OCI-LY7 (cell line): ENCODE measurements at regions not wholly inside any gene's neighbourhood (a gene's known extent, or its start where the extent isn't known, plus 50 kb on each side); places are given as distances from the start of the nearest gene placed in this dataset.

Source experiments
- BruUV-seq: library from RNA; stranded (reverse); fragments of 400-500 nt; replicated peaks from 2 replicates; lab custom pipeline; 2021; lab: Mats Ljungman, UMichigan
- CTCF ChIA-PET: fragments of 300-600 bp; sonication (Branson Sonifier 250); formaldehyde crosslinking; loops from one replicate; lab custom pipeline; 2022; ENCODE audit warnings: antibody characterized with exemption; ENCODE audit not compliant: unreplicated experiment; lab: Charles Lee
- POLR2A ChIA-PET: fragments of 300-600 bp; sonication (Branson Sonifier 250); formaldehyde crosslinking; loops from one replicate; lab custom pipeline; 2022; ENCODE audit warnings: antibody characterized with exemption; lab: Charles Lee
- DNase-seq: peaks from one replicate; pipeline ENCODE4 v3.0.0-alpha.2; 2015; ENCODE audit warnings: low spot score
- H2AFZ ChIP-seq: fragments of 200-600 bp; sonication (generic), shearing (Covaris generic); 2 replicates; pipeline ENCODE4 v1.6.1; 2014; ENCODE audit warnings: mild to moderate bottlenecking, antibody characterized with exemption, low read length, moderate library complexity
- H3K27ac ChIP-seq: fragments of 200-600 bp; sonication (generic); 2 replicates; pipeline ENCODE4 v1.5.1; 2014; ENCODE audit warnings: mixed run types, low read depth, mild to moderate bottlenecking, moderate library complexity, low read length, inconsistent platforms; ENCODE audit not compliant: poor library complexity, severe bottlenecking
- H3K36me3 ChIP-seq: fragments of 200-600 bp; sonication (generic); 2 replicates; pipeline ENCODE4 v1.6.1; 2014; ENCODE audit warnings: mild to moderate bottlenecking, antibody characterized with exemption, low read length, moderate library complexity, mixed read lengths; ENCODE audit not compliant: insufficient read depth
- H3K4me1 ChIP-seq: fragments of 200-600 bp; sonication (generic); 2 replicates; pipeline ENCODE4 v1.5.1; 2014; ENCODE audit warnings: mild to moderate bottlenecking, low read length; ENCODE audit not compliant: insufficient read depth, poor library complexity, severe bottlenecking
- H3K4me2 ChIP-seq: fragments of 200-600 bp; sonication (generic); 2 replicates; pipeline ENCODE4 v1.6.1; 2014; ENCODE audit warnings: mild to moderate bottlenecking, low read length
- H3K4me3 ChIP-seq: fragments of 200-600 bp; sonication (generic); 2 replicates; pipeline ENCODE4 v1.5.1; 2014; ENCODE audit warnings: mild to moderate bottlenecking, low read depth, low read length; ENCODE audit not compliant: poor library complexity, severe bottlenecking
- H3K79me2 ChIP-seq: fragments of 200-600 bp; sonication (generic); 2 replicates; pipeline ENCODE4 v1.6.1; 2016; ENCODE audit warnings: low read depth, mild to moderate bottlenecking, low read length, moderate library complexity, mixed read lengths; ENCODE audit not compliant: insufficient read depth
- H3K9me2 ChIP-seq: fragments of 200-600 bp; sonication (generic); 2 replicates; pipeline ENCODE4 v1.6.1; 2016; ENCODE audit warnings: mild to moderate bottlenecking, low read length, mixed read lengths; ENCODE audit not compliant: insufficient read depth
- H3K9me3 ChIP-seq: fragments of 200-600 bp; sonication (generic); 2 replicates; pipeline ENCODE4 v1.6.1; 2014; ENCODE audit warnings: mild to moderate bottlenecking, mixed run types, low read length, mixed read lengths
- H4K20me1 ChIP-seq: fragments of 200-600 bp; sonication (generic); 2 replicates; pipeline ENCODE4 v1.6.1; 2014; ENCODE audit warnings: mild to moderate bottlenecking, antibody characterized with exemption, low read length, moderate library complexity, mixed read lengths; ENCODE audit not compliant: insufficient read depth
- EZH2phosphoT487 ChIP-seq: fragments of 200-600 bp; sonication (generic); IDR thresholded peaks from 2 replicates; pipeline ENCODE4 v1.6.1; 2018; ENCODE audit warnings: low read depth, borderline replicate concordance, mild to moderate bottlenecking, mixed run types, antibody characterized with exemption, low read length, moderate library complexity, mixed read lengths
- intact Hi-C: fragments of 100-400 bp; cut with micrococcal nuclease; formaldehyde crosslinking; loops from one replicate; pipeline ENCODE4 v1.10.0; 2022; ENCODE audit not compliant: unreplicated experiment
- TF ChIP-seq, protein P1 (sequence below): fragments of 200-600 bp; sonication (generic); conservative IDR thresholded peaks from 2 replicates; pipeline ENCODE4 v1.5.1; 2014; ENCODE audit warnings: mild to moderate bottlenecking, antibody characterized with exemption, low read length, moderate library complexity, mixed read lengths

GRCh38 chr10:118193642-118194041, 146.9 kb upstream of the RAB11FIP2 start:
- Histone ChIP-seq H3K4me2 (no peak overlapping the region), H2AFZ (no peak overlapping the region), H3K36me3 (no peaks in the 10 kb centered on the region), H3K9me3 (no peaks in the 10 kb centered on the region), H3K79me2 (no peaks in the 10 kb centered on the region), H3K27ac (no peak overlapping the region), H3K9me2 (no peaks in the 10 kb centered on the region), H3K4me3 (no peak overlapping the region), H3K4me1 (no peaks in the 10 kb centered on the region), H4K20me1 (no peaks in the 10 kb centered on the region)
- DNase-seq: no peak
- TF ChIP-seq, protein P1, sequence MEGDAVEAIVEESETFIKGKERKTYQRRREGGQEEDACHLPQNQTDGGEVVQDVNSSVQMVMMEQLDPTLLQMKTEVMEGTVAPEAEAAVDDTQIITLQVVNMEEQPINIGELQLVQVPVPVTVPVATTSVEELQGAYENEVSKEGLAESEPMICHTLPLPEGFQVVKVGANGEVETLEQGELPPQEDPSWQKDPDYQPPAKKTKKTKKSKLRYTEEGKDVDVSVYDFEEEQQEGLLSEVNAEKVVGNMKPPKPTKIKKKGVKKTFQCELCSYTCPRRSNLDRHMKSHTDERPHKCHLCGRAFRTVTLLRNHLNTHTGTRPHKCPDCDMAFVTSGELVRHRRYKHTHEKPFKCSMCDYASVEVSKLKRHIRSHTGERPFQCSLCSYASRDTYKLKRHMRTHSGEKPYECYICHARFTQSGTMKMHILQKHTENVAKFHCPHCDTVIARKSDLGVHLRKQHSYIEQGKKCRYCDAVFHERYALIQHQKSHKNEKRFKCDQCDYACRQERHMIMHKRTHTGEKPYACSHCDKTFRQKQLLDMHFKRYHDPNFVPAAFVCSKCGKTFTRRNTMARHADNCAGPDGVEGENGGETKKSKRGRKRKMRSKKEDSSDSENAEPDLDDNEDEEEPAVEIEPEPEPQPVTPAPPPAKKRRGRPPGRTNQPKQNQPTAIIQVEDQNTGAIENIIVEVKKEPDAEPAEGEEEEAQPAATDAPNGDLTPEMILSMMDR: no peak
- TF ChIP-seq EZH2phosphoT487: no peak
- intact Hi-C loops: no loop called here
- no TSS peak for BruUV-seq
- POLR2A ChIA-PET: no interaction called here
- CTCF ChIA-PET: no interaction called here

GRCh38 chr10:118181021-118181420, 134.3 kb upstream of the RAB11FIP2 start:
- CTCF ChIA-PET: no interaction called here

GRCh38 chr10:118175148-118175547, 128.4 kb upstream of the RAB11FIP2 start:
- H3K9me3 ChIP-seq: no peaks in the 10 kb centered on the region
- POLR2A ChIA-PET: interaction anchor here (0.6 kb wide), 1 partner anchor 96 kb away, joined by 8 read pairs; no protein-coding TSS in a partner anchor
- intact Hi-C loops: no loop called here

More at GRCh38 chr10:118181021-118181420, 134.3 kb upstream of the RAB11FIP2 start:
- no peaks in the 10 kb centered on the region for H3K4me1 ChIP-seq
- no peaks in the 10 kb centered on the region for H3K79me2 ChIP-seq
- no peaks in the 10 kb centered on the region for H4K20me1 ChIP-seq
- no peak overlapping the region for H3K4me3 ChIP-seq
- no peaks in the 10 kb centered on the region for H3K9me2 ChIP-seq
- H3K4me2 ChIP-seq: no peak overlapping the region
- TF ChIP-seq, protein P1: no peak
- TF ChIP-seq EZH2phosphoT487: no peak
- no TSS peak for BruUV-seq
- intact Hi-C loops: no loop called here
- no peaks in the 10 kb centered on the region for H3K9me3 ChIP-seq
- H2AFZ ChIP-seq: no peak overlapping the region
- no peak overlapping the region for H3K27ac ChIP-seq
- POLR2A ChIA-PET: no interaction called here
- no peaks in the 10 kb centered on the region for H3K36me3 ChIP-seq
- no peak for DNase-seq

More at GRCh38 chr10:118175148-118175547, 128.4 kb upstream of the RAB11FIP2 start:
- Histone ChIP-seq H3K4me2 (no peak overlapping the region), H3K4me1 (no peaks in the 10 kb centered on the region), H2AFZ (no peak overlapping the region), H3K27ac (no peak overlapping the region), H3K79me2 (no peaks in the 10 kb centered on the region), H4K20me1 (no peaks in the 10 kb centered on the region), H3K4me3 (no peak overlapping the region), H3K36me3 (no peaks in the 10 kb centered on the region), H3K9me2 (no peaks in the 10 kb centered on the region)
- no TSS peak for BruUV-seq
- no peak for DNase-seq
- TF ChIP-seq, protein P1: no peak
- TF ChIP-seq EZH2phosphoT487: no peak
- CTCF ChIA-PET: no interaction called here
